ENCODE measurements at regions not wholly inside any gene's neighbourhood (a gene's known extent, or its start where the extent isn't known, plus 50 kb on each side); places are given as distances from the start of the nearest gene placed in this dataset.

GRCh38 chr15:87269566-87269965, 987.0 kb downstream of the NTRK3 start (continued):
- no peak for TF ChIP-seq EHMT2 (IDR thresholded peaks at IDR 0.05; ENCODE audit: borderline replicate concordance, low read depth, low read length)

GRCh38 chr15:87268675-87269074, 987.9 kb downstream of the NTRK3 start:
- peaks cover 95% of the 10 kb centered on the region for H3K9me3 ChIP-seq (ENCODE audit: low read length)
- DNase-seq (ENCODE audit: low spot score): no peak
- ChIA-PET CTCF (ENCODE audit: low intra/inter-chr PET ratio, low total read pairs) (no interaction called here), POLR2A (no interaction called here)
- H3K79me2 ChIP-seq (ENCODE audit: insufficient read depth, low read length): no peaks in the 10 kb centered on the region
- in situ Hi-C loops (cut with HindIII; ENCODE audit: extremely low pct_ligation_motif_present, low pct_unique_long_range_greater_than_20kb): no loop called here
- no peak for TF ChIP-seq SOX13 (IDR thresholded peaks at IDR 0.05)
- TF ChIP-seq SOX13 (CRISPR knock-in tag; conservative IDR thresholded peaks at IDR 0.05 in 1 of 2, IDR thresholded peaks at IDR 0.05 in 1 of 2): no peak
- TF ChIP-seq MATR3 (CRISPR knock-in tag; IDR thresholded peaks at IDR 0.05): no peak
- TF ChIP-seq MIER3 (CRISPR knock-in tag; IDR thresholded peaks at IDR 0.05; ENCODE audit: borderline replicate concordance): no peak
- TF ChIP-seq SRSF4 (IDR thresholded peaks at IDR 0.05; ENCODE audit: low read depth, low read length, poor library complexity, severe bottlenecking): no peak
- TF ChIP-seq CENPT (CRISPR knock-in tag; IDR thresholded peaks at IDR 0.05; ENCODE audit: low read depth): no peak
- no peak for TF ChIP-seq HOXA7 (CRISPR knock-in tag; IDR thresholded peaks at IDR 0.05)
- BruUV-seq (replicated peaks): no TSS peak
- H3K9ac ChIP-seq (ENCODE audit: insufficient read depth, low read depth, low read length): no peak overlapping the region
- H3K27me3 ChIP-seq (ENCODE audit: control insufficient read depth in 1 of 2, insufficient read depth in 2 of 2, low read length in 2 of 2): no peaks in the 10 kb centered on the region
- FAIRE-seq: no peak
- no peak for ATAC-seq
- no peak overlapping the region for H3K4me2 ChIP-seq (ENCODE audit: low read depth, low read length)
- 0% methylated on average over 2 of the region's 2 CpGs for WGBS (ENCODE audit: low lambda C conversion rate)
- H2AFZ ChIP-seq (ENCODE audit: low read length): no peak overlapping the region
- H3K4me3 ChIP-seq (replicated peaks in 1 of 3; ENCODE audit: insufficient read depth in 1 of 3, low read depth in 2 of 3, low read length in 3 of 3): no peak overlapping the region
- no peaks in the 10 kb centered on the region for H3K36me3 ChIP-seq (replicated peaks in 1 of 2; ENCODE audit: control insufficient read depth in 1 of 2, insufficient read depth in 2 of 2, low read length in 2 of 2)
- no peak overlapping the region for H3K27ac ChIP-seq (ENCODE audit: extremely low read length, insufficient read depth, low read length)
- no peaks in the 10 kb centered on the region for H3K4me1 ChIP-seq (ENCODE audit: insufficient read depth, low read length)
- no peaks in the 10 kb centered on the region for H4K20me1 ChIP-seq (ENCODE audit: insufficient read depth, low read length)
- intact Hi-C loops (cut with micrococcal nuclease; ENCODE audit: unreplicated experiment): no loop called here

- Histone ChIP-seq H3K27ac (ENCODE audit: extremely low read length, insufficient read depth, low read length) (no peak overlapping the region), H4K20me1 (ENCODE audit: insufficient read depth, low read length) (no peaks in the 10 kb centered on the region), H3K4me3 (replicated peaks in 1 of 3; ENCODE audit: insufficient read depth in 1 of 3, low read depth in 2 of 3, low read length in 3 of 3) (no peak overlapping the region), H3K79me2 (ENCODE audit: insufficient read depth, low read length) (no peaks in the 10 kb centered on the region), H3K4me1 (ENCODE audit: insufficient read depth, low read length) (no peaks in the 10 kb centered on the region), H2AFZ (ENCODE audit: low read length) (no peak overlapping the region), H3K36me3 (replicated peaks in 1 of 2; ENCODE audit: control insufficient read depth in 1 of 2, insufficient read depth in 2 of 2, low read length in 2 of 2) (no peaks in the 10 kb centered on the region), H3K9me3 (ENCODE audit: low read length) (peaks cover 95% of the 10 kb centered on the region), H3K4me2 (ENCODE audit: low read depth, low read length) (no peak overlapping the region), H3K27me3 (ENCODE audit: control insufficient read depth in 1 of 2, insufficient read depth in 2 of 2, low read length in 2 of 2) (no peaks in the 10 kb centered on the region), H3K9ac (ENCODE audit: insufficient read depth, low read depth, low read length) (no peak overlapping the region)
- in situ Hi-C loops (cut with HindIII; ENCODE audit: extremely low pct_ligation_motif_present, low pct_unique_long_range_greater_than_20kb): no loop called here
- no TSS peak for BruUV-seq (replicated peaks)
- intact Hi-C loops (cut with micrococcal nuclease; ENCODE audit: unreplicated experiment): no loop called here
- ATAC-seq (no peak), FAIRE-seq (no peak), DNase-seq (ENCODE audit: low spot score) (no peak)
- ChIA-PET POLR2A (no interaction called here), CTCF (ENCODE audit: low intra/inter-chr PET ratio, low total read pairs) (no interaction called here)
- WGBS (ENCODE audit: low lambda C conversion rate): 20% methylated on average over 2 of the region's 2 CpGs
- TF ChIP-seq, protein P1, sequence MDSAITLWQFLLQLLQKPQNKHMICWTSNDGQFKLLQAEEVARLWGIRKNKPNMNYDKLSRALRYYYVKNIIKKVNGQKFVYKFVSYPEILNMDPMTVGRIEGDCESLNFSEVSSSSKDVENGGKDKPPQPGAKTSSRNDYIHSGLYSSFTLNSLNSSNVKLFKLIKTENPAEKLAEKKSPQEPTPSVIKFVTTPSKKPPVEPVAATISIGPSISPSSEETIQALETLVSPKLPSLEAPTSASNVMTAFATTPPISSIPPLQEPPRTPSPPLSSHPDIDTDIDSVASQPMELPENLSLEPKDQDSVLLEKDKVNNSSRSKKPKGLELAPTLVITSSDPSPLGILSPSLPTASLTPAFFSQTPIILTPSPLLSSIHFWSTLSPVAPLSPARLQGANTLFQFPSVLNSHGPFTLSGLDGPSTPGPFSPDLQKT (CRISPR knock-in tag; IDR thresholded peaks at IDR 0.05; ENCODE audit: borderline replicate concordance): no peak
- TF ChIP-seq, protein P2, sequence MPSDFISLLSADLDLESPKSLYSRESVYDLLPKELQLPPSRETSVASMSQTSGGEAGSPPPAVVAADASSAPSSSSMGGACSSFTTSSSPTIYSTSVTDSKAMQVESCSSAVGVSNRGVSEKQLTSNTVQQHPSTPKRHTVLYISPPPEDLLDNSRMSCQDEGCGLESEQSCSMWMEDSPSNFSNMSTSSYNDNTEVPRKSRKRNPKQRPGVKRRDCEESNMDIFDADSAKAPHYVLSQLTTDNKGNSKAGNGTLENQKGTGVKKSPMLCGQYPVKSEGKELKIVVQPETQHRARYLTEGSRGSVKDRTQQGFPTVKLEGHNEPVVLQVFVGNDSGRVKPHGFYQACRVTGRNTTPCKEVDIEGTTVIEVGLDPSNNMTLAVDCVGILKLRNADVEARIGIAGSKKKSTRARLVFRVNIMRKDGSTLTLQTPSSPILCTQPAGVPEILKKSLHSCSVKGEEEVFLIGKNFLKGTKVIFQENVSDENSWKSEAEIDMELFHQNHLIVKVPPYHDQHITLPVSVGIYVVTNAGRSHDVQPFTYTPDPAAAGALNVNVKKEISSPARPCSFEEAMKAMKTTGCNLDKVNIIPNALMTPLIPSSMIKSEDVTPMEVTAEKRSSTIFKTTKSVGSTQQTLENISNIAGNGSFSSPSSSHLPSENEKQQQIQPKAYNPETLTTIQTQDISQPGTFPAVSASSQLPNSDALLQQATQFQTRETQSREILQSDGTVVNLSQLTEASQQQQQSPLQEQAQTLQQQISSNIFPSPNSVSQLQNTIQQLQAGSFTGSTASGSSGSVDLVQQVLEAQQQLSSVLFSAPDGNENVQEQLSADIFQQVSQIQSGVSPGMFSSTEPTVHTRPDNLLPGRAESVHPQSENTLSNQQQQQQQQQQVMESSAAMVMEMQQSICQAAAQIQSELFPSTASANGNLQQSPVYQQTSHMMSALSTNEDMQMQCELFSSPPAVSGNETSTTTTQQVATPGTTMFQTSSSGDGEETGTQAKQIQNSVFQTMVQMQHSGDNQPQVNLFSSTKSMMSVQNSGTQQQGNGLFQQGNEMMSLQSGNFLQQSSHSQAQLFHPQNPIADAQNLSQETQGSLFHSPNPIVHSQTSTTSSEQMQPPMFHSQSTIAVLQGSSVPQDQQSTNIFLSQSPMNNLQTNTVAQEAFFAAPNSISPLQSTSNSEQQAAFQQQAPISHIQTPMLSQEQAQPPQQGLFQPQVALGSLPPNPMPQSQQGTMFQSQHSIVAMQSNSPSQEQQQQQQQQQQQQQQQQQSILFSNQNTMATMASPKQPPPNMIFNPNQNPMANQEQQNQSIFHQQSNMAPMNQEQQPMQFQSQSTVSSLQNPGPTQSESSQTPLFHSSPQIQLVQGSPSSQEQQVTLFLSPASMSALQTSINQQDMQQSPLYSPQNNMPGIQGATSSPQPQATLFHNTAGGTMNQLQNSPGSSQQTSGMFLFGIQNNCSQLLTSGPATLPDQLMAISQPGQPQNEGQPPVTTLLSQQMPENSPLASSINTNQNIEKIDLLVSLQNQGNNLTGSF (CRISPR knock-in tag; IDR thresholded peaks at IDR 0.05): no peak
- TF ChIP-seq ATF5 (CRISPR knock-in tag; IDR thresholded peaks at IDR 0.05; ENCODE audit: low read depth): no peak
Measured at GRCh38 chr15:87267798-87268197, 988.7 kb downstream of the NTRK3 start.

All from HepG2 (cell line).